ENCODE measurements at regions not wholly inside any gene's neighbourhood (a gene's known extent, or its start where the extent isn't known, plus 50 kb on each side); places are given as distances from the start of the nearest gene placed in this dataset.

DNA sequence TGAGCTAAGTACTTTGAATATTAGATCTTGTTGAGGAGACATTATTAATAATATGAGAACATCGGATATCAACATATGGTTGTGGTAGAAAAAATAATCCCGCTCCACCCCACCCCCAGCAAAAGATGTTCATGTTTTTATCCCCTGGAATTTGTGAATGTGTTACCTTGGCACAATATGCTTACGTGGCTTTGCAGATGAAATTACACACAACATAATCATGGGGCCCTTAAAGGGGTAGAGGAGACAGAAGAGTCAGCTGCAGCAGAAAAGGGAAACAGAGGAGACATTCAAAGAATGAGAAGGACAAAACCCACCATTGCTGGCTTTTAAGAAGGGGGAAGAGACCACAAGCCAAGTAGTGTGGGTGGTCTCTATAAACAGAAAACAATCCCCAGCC is 104.1 kb downstream of the SEC16B start:
- Histone ChIP-seq H3K4me3 (ENCODE audit: low read length) (no peak overlapping the region), H3K9ac (ENCODE audit: low read length) (no peak overlapping the region), H3K27me3 (replicated peaks; ENCODE audit: control insufficient read depth, insufficient read depth, low read length) (no peaks in the 10 kb centered on the region), H3K9me3 (ENCODE audit: control insufficient read depth, low read length) (no peaks in the 10 kb centered on the region), H3K4me1 (ENCODE audit: control insufficient read depth, insufficient read depth, low read length) (peaks cover 9% of the 10 kb centered on the region), H3K36me3 (ENCODE audit: control insufficient read depth, insufficient read depth, low read length, severe bottlenecking) (no peaks in the 10 kb centered on the region)
- no peak for DNase-seq (ENCODE audit: low read depth)

- Histone ChIP-seq H3K27me3 (replicated peaks; ENCODE audit: control insufficient read depth, insufficient read depth, low read length) (no peaks in the 10 kb centered on the region), H3K36me3 (ENCODE audit: control insufficient read depth, insufficient read depth, low read length, severe bottlenecking) (no peaks in the 10 kb centered on the region), H3K9me3 (ENCODE audit: control insufficient read depth, low read length) (no peaks in the 10 kb centered on the region), H3K4me3 (ENCODE audit: low read length) (no peak overlapping the region), H3K4me1 (ENCODE audit: control insufficient read depth, insufficient read depth, low read length) (peaks cover 9% of the 10 kb centered on the region), H3K9ac (ENCODE audit: low read length) (no peak overlapping the region)
- DNase-seq (ENCODE audit: low read depth), result no peak
These were observed 105.1 kb downstream of the SEC16B start for GRCh38 chr1:177864538-177865305.

DNA sequence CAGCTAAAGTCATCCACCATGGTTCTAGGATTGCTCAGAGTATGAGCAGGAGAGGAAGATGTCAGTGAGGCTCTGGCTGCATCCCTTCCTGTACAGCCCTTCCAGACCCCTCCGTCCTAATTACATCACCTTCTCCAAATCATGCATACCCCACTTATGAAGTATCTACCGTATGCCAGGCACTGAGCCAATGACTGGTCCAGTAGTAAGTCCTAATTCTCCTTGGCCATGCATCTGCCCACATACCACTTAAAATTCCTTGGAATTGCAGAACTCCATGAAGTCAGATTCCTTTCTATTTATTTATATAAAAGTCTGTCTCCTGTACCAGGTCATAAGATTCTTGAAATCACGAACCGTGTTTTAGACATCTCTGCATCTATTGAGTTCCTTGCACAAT is 106.1 kb downstream of the SEC16B start:
- H3K27me3 ChIP-seq (replicated peaks; ENCODE audit: control insufficient read depth, insufficient read depth, low read length), result no peaks in the 10 kb centered on the region
- peaks cover 11% of the 10 kb centered on the region for H3K4me1 ChIP-seq (ENCODE audit: control insufficient read depth, insufficient read depth, low read length)
- H3K9ac ChIP-seq (ENCODE audit: low read length), result no peak overlapping the region
- H3K9me3 ChIP-seq (ENCODE audit: control insufficient read depth, low read length), result no peaks in the 10 kb centered on the region
- H3K36me3 ChIP-seq (ENCODE audit: control insufficient read depth, insufficient read depth, low read length, severe bottlenecking), result no peaks in the 10 kb centered on the region
- DNase-seq (ENCODE audit: low read depth), result no peak
- H3K4me3 ChIP-seq (ENCODE audit: low read length), result no peak overlapping the region

GRCh38 chr1:177862916-177863315 is 106.9 kb downstream of the SEC16B start:
- DNase-seq (ENCODE audit: low read depth), result no peak
- no peak overlapping the region for H3K9ac ChIP-seq (ENCODE audit: low read length)
- no peaks in the 10 kb centered on the region for H3K9me3 ChIP-seq (ENCODE audit: control insufficient read depth, low read length)
- no peak overlapping the region for H3K4me3 ChIP-seq (ENCODE audit: low read length)
- no peaks in the 10 kb centered on the region for H3K27me3 ChIP-seq (replicated peaks; ENCODE audit: control insufficient read depth, insufficient read depth, low read length)
- H3K4me1 ChIP-seq (ENCODE audit: control insufficient read depth, insufficient read depth, low read length), result peaks cover 18% of the 10 kb centered on the region
- no peaks in the 10 kb centered on the region for H3K36me3 ChIP-seq (ENCODE audit: control insufficient read depth, insufficient read depth, low read length, severe bottlenecking)

GRCh38 chr1:177859572-177859971 is 110.3 kb downstream of the SEC16B start:
- H3K9ac ChIP-seq (ENCODE audit: low read length), result no peak overlapping the region
- peaks cover 15% of the 10 kb centered on the region for H3K4me1 ChIP-seq (ENCODE audit: control insufficient read depth, insufficient read depth, low read length)
- H3K9me3 ChIP-seq (ENCODE audit: control insufficient read depth, low read length), result no peaks in the 10 kb centered on the region
- no peak overlapping the region for H3K4me3 ChIP-seq (ENCODE audit: low read length)
- no peaks in the 10 kb centered on the region for H3K36me3 ChIP-seq (ENCODE audit: control insufficient read depth, insufficient read depth, low read length, severe bottlenecking)
- H3K27me3 ChIP-seq (replicated peaks; ENCODE audit: control insufficient read depth, insufficient read depth, low read length), result no peaks in the 10 kb centered on the region
- no peak for DNase-seq (ENCODE audit: low read depth)

DNA sequence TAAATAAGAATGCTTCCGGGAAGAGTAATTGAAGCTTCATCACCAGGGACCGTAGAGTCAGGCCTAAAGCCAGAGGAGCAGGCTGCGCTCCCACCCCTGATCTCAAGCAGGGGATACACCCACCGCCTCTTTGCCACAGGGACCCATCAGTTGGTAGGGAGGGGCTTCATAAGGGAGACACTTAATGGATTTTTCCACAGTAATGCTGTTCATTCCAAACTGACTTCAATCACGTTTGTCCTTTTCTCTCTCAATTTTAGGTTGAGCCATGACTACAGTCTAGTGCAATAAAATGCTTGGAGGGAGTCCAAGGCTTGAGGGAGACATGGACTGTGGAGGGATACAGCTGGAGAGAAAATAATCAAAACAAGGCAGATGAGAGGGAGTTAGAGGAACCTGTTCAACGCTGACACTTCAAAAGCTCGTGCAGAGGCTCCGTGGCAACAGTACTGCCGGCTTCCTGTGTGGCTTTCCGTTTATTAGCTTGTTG is 111.5 kb downstream of the SEC16B start:
- H3K9ac ChIP-seq (ENCODE audit: low read length), result no peak overlapping the region
- H3K27me3 ChIP-seq (replicated peaks; ENCODE audit: control insufficient read depth, insufficient read depth, low read length), result no peaks in the 10 kb centered on the region
- peak; percentile 19 for DNase-seq (ENCODE audit: low read depth)
- no peaks in the 10 kb centered on the region for H3K36me3 ChIP-seq (ENCODE audit: control insufficient read depth, insufficient read depth, low read length, severe bottlenecking)
- H3K4me1 ChIP-seq (ENCODE audit: control insufficient read depth, insufficient read depth, low read length), result peaks cover 9% of the 10 kb centered on the region
- peak overlapping the region; percentile 33 for H3K4me3 ChIP-seq (ENCODE audit: low read length)
- H3K9me3 ChIP-seq (ENCODE audit: control insufficient read depth, low read length), result no peaks in the 10 kb centered on the region

GRCh38 chr1:177857285-177857684 is 112.6 kb downstream of the SEC16B start:
- no peaks in the 10 kb centered on the region for H3K27me3 ChIP-seq (replicated peaks; ENCODE audit: control insufficient read depth, insufficient read depth, low read length)
- H3K9me3 ChIP-seq (ENCODE audit: control insufficient read depth, low read length), result no peaks in the 10 kb centered on the region
- H3K4me3 ChIP-seq (ENCODE audit: low read length), result no peak overlapping the region
- peaks cover 9% of the 10 kb centered on the region for H3K4me1 ChIP-seq (ENCODE audit: control insufficient read depth, insufficient read depth, low read length)
- H3K9ac ChIP-seq (ENCODE audit: low read length), result no peak overlapping the region
- DNase-seq (ENCODE audit: low read depth), result no peak
- H3K36me3 ChIP-seq (ENCODE audit: control insufficient read depth, insufficient read depth, low read length, severe bottlenecking), result no peaks in the 10 kb centered on the region

DNA sequence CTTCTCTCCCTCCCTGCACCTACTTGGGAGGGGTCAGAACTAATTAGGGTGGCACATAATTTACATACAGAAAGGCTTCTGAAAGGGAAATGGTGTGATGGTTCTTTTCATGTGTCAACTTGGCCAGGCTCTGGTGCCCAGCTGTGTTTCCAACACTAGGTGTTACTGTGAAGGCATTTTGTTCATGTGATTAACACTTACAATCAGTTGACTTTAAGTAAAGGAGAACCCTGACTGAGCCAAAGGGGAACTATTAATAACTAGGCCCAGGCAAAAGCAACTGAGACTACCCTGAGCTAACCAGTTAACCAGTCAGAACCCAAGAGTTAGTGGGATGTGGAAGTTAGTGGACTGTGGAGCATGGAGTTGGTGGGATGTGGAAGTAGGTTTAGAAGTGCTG is 114.9 kb downstream of the SEC16B start:
- Histone ChIP-seq H3K9ac (ENCODE audit: low read length) (no peak overlapping the region), H3K36me3 (ENCODE audit: control insufficient read depth, insufficient read depth, low read length, severe bottlenecking) (no peaks in the 10 kb centered on the region), H3K27me3 (replicated peaks; ENCODE audit: control insufficient read depth, insufficient read depth, low read length) (no peaks in the 10 kb centered on the region), H3K9me3 (ENCODE audit: control insufficient read depth, low read length) (no peaks in the 10 kb centered on the region), H3K4me3 (ENCODE audit: low read length) (no peak overlapping the region), H3K4me1 (ENCODE audit: control insufficient read depth, insufficient read depth, low read length) (peaks cover 18% of the 10 kb centered on the region)
- DNase-seq (ENCODE audit: low read depth), result no peak

GRCh38 chr1:177849579-177850290 is 120.1 kb downstream of the SEC16B start:
- Histone ChIP-seq H3K4me1 (ENCODE audit: control insufficient read depth, insufficient read depth, low read length) (peaks cover 22% of the 10 kb centered on the region), H3K27me3 (replicated peaks; ENCODE audit: control insufficient read depth, insufficient read depth, low read length) (no peaks in the 10 kb centered on the region), H3K4me3 (ENCODE audit: low read length) (no peak overlapping the region), H3K9me3 (ENCODE audit: control insufficient read depth, low read length) (no peaks in the 10 kb centered on the region), H3K9ac (ENCODE audit: low read length) (no peak overlapping the region), H3K36me3 (ENCODE audit: control insufficient read depth, insufficient read depth, low read length, severe bottlenecking) (no peaks in the 10 kb centered on the region)
- DNase-seq (ENCODE audit: low read depth), result no peak

DNA sequence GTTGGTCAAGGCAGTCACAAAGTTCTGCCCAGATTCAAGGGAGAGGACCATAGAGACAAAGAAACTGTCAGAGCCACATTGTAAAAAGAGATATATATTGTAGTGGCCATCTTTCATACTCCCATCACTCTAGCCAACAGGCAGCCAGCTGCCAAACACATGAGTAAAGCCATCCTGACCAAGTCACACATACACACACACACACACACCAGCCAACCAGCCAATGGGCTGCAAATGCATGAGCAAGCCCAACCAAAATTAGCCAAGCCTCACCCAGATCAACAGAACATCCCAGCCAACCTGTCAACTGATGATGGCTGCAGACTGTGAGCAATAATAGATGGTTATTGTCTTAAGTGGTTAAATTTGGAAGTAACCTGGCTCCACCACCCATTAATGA is 120.7 kb downstream of the SEC16B start:
- H3K9me3 ChIP-seq (ENCODE audit: control insufficient read depth, low read length), result no peaks in the 10 kb centered on the region
- H3K4me1 ChIP-seq (ENCODE audit: control insufficient read depth, insufficient read depth, low read length), result peaks cover 22% of the 10 kb centered on the region
- H3K27me3 ChIP-seq (replicated peaks; ENCODE audit: control insufficient read depth, insufficient read depth, low read length), result no peaks in the 10 kb centered on the region
- no peaks in the 10 kb centered on the region for H3K36me3 ChIP-seq (ENCODE audit: control insufficient read depth, insufficient read depth, low read length, severe bottlenecking)
- H3K4me3 ChIP-seq (ENCODE audit: low read length), result no peak overlapping the region
- H3K9ac ChIP-seq (ENCODE audit: low read length), result no peak overlapping the region
- no peak for DNase-seq (ENCODE audit: low read depth)

DNA sequence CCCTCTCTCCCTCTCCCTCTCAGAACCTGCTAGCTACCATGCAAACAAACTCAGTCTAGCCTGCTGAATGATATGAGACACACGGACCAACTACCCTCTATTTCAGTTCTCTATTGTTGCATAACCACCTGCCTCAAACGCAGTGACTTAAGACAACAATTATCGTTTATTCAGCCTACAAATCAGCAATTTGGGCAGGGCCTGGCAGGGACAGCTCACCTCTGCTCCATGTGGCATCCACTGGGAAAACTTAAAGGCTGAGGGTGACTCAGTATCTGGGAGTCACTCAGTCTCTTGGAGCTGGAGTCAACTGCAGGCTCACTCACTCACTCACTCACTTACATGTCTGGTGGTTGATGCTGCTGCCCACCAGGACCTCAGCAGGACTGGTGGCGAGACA is 121.3 kb downstream of the SEC16B start:
- Histone ChIP-seq H3K27me3 (replicated peaks; ENCODE audit: control insufficient read depth, insufficient read depth, low read length) (no peaks in the 10 kb centered on the region), H3K9ac (ENCODE audit: low read length) (no peak overlapping the region), H3K9me3 (ENCODE audit: control insufficient read depth, low read length) (no peaks in the 10 kb centered on the region), H3K36me3 (ENCODE audit: control insufficient read depth, insufficient read depth, low read length, severe bottlenecking) (no peaks in the 10 kb centered on the region), H3K4me3 (ENCODE audit: low read length) (no peak overlapping the region), H3K4me1 (ENCODE audit: control insufficient read depth, insufficient read depth, low read length) (peaks cover 22% of the 10 kb centered on the region)
- DNase-seq (ENCODE audit: low read depth), result no peak

All from adipocyte (in vitro differentiated cells).